Lower leg skin (tissue), 3 donors: ENCODE measurements at regions not wholly inside any gene's neighbourhood (a gene's known extent, or its start where the extent isn't known, plus 50 kb on each side); places are given as distances from the start of the nearest gene placed in this dataset.

ENCODE experiments used
- CTCF ChIP-seq, 3 donors: fragments of 450-650 bp; IDR thresholded peaks; one replicate each; pipeline ENCODE4 v1.5.1; 2016; ENCODE audit warnings: antibody characterized with exemption in 3 of 3, mild to moderate bottlenecking in 3 of 3, moderate library complexity in 2 of 3
- POLR2A ChIP-seq, 2 donors: fragments of 450-650 bp; IDR thresholded peaks; one replicate each; pipeline ENCODE4 v1.6.1; 2016 to 2017; ENCODE audit warnings: antibody characterized with exemption in 2 of 2, mild to moderate bottlenecking in 1 of 2, moderate library complexity in 1 of 2

- TF ChIP-seq POLR2A (IDR thresholded peaks at IDR 0.05) (no peak), CTCF (IDR thresholded peaks at IDR 0.05) (no peak)
Observed at GRCh38 chr6:56353860-56354259, 106.5 kb upstream of the COL21A1 start.
